Tibial nerve (tissue), 4 donors: ENCODE measurements at regions not wholly inside any gene's neighbourhood (a gene's known extent, or its start where the extent isn't known, plus 50 kb on each side); places are given as distances from the start of the nearest gene placed in this dataset.

Source experiments
- CTCF ChIP-seq, 5 experiments: fragments of 200-600 bp in 3 of 5; fragments of 450-650 bp in 2 of 5; sonication (generic) in 3 of 5; IDR thresholded peaks; one replicate each; pipeline ENCODE4 v1.5.1; 2016 to 2019; ENCODE audit warnings: antibody characterized with exemption in 5 of 5, mild to moderate bottlenecking in 3 of 5, moderate library complexity in 2 of 5
- EP300 ChIP-seq, 2 donors: sonication (generic); formaldehyde crosslinking; IDR thresholded peaks; one replicate each; pipeline ENCODE4 v1.6.1; 2017; ENCODE audit warnings: antibody characterized with exemption in 2 of 2, mild to moderate bottlenecking in 1 of 2
- POLR2A ChIP-seq, 2 donors: fragments of 450-650 bp; IDR thresholded peaks; one replicate each; pipeline ENCODE4 v1.6.1; 2017; ENCODE audit warnings: antibody characterized with exemption in 2 of 2, mild to moderate bottlenecking in 2 of 2, moderate library complexity in 2 of 2

- TF ChIP-seq CTCF (IDR thresholded peaks at IDR 0.05) (no peak), EP300 (IDR thresholded peaks at IDR 0.05) (no peak), POLR2A (IDR thresholded peaks at IDR 0.05) (no peak)
These were observed 302.6 kb upstream of the TGFBR2 start for GRCh38 chr3:30303770-30304169.
